ENCODE measurements at regions not wholly inside any gene's neighbourhood (a gene's known extent, or its start where the extent isn't known, plus 50 kb on each side); places are given as distances from the start of the nearest gene placed in this dataset.

- H3K27ac ChIP-seq = no peak overlapping the region
- TF ChIP-seq CTCF (conservative IDR thresholded peaks at IDR 0.05) = no peak
- TF ChIP-seq ZFX (IDR thresholded peaks at IDR 0.05) = no peak
These were observed 154.8 kb downstream of the TMX3 start for GRCh38 chr18:68560128-68560527.

- no peak overlapping the region for H3K27ac ChIP-seq
- TF ChIP-seq CTCF (conservative IDR thresholded peaks at IDR 0.05) (no peak), ZFX (IDR thresholded peaks at IDR 0.05) (no peak)
These were observed 157.7 kb downstream of the TMX3 start for GRCh38 chr18:68557183-68557582.

- TF ChIP-seq ZFX (IDR thresholded peaks at IDR 0.05) = no peak
- TF ChIP-seq CTCF (conservative IDR thresholded peaks at IDR 0.05) = no peak
These were observed 159.0 kb downstream of the TMX3 start for GRCh38 chr18:68555879-68556301.

GRCh38 chr18:68548904-68549870 is 165.7 kb downstream of the TMX3 start:
- TF ChIP-seq ZFX (IDR thresholded peaks at IDR 0.05) = no peak
- TF ChIP-seq CTCF (conservative IDR thresholded peaks at IDR 0.05) = no peak

More at GRCh38 chr18:68555879-68556301, 159.0 kb downstream of the TMX3 start:
- H3K27ac ChIP-seq = no peak overlapping the region

GRCh38 chr18:68543344-68543743 is 171.6 kb downstream of the TMX3 start:
- no peak overlapping the region for H3K27ac ChIP-seq
- TF ChIP-seq ZFX (IDR thresholded peaks at IDR 0.05) (no peak), CTCF (conservative IDR thresholded peaks at IDR 0.05) (no peak)

More at GRCh38 chr18:68548904-68549870, 165.7 kb downstream of the TMX3 start:
- H3K27ac ChIP-seq = no peak overlapping the region

- no peak overlapping the region for H3K27ac ChIP-seq
- TF ChIP-seq CTCF (conservative IDR thresholded peaks at IDR 0.05) = no peak
These were observed 172.1 kb downstream of the TMX3 start for GRCh38 chr18:68542846-68543245.

- TF ChIP-seq ZFX (IDR thresholded peaks at IDR 0.05) (no peak), CTCF (conservative IDR thresholded peaks at IDR 0.05) (no peak)
These were observed 181.3 kb downstream of the TMX3 start for GRCh38 chr18:68533641-68534040.

More at GRCh38 chr18:68533641-68534040, 181.3 kb downstream of the TMX3 start:
- H3K27ac ChIP-seq = no peak overlapping the region

All from C4-2B (cell line).